A673 (cell line): ENCODE measurements at regions not wholly inside any gene's neighbourhood (a gene's known extent, or its start where the extent isn't known, plus 50 kb on each side); places are given as distances from the start of the nearest gene placed in this dataset.

Source experiments
- BruUV-seq: library from RNA; stranded (reverse); fragments of 400-500 nt; replicated peaks from 2 replicates; lab custom pipeline; 2021; lab: Mats Ljungman, UMichigan
- CTCF ChIA-PET: fragments of 300-600 bp; sonication (Branson Sonifier 250); formaldehyde crosslinking; loops from one replicate; lab custom pipeline; 2022; ENCODE audit warnings: antibody characterized with exemption; lab: Charles Lee
- POLR2A ChIA-PET: fragments of 300-600 bp; sonication (Branson Sonifier 250); formaldehyde crosslinking; loops from one replicate; lab custom pipeline; 2022; ENCODE audit warnings: antibody characterized with exemption; ENCODE audit not compliant: low non-redundant PET; lab: Charles Lee
- DNase-seq: peaks from one replicate; pipeline ENCODE4 v3.0.0-alpha.2; 2015; ENCODE audit warnings: low spot score
- H3K27ac ChIP-seq: fragments of 200-600 bp; sonication (generic); 2 replicates; pipeline ENCODE4 v1.5.1; 2016; ENCODE audit warnings: mixed run types, low read depth, mild to moderate bottlenecking, mixed read lengths, antibody characterized with exemption, low read length; ENCODE audit not compliant: poor library complexity, severe bottlenecking
- H3K27me3 ChIP-seq: fragments of 200-600 bp; sonication (generic); replicated peaks from 2 replicates; pipeline ENCODE4 v1.6.1; 2017; ENCODE audit warnings: mixed run types, low read depth, mild to moderate bottlenecking, mixed read lengths, antibody characterized with exemption, low read length; ENCODE audit not compliant: insufficient read depth, poor library complexity
- H3K36me3 ChIP-seq: fragments of 200-600 bp; sonication (generic); 2 replicates; pipeline ENCODE4 v1.6.1; 2016; ENCODE audit warnings: mixed run types, mild to moderate bottlenecking, mixed read lengths, antibody characterized with exemption, low read length; ENCODE audit not compliant: insufficient read depth, poor library complexity, severe bottlenecking
- H3K4me1 ChIP-seq: fragments of 200-600 bp; sonication (generic); 2 replicates; pipeline ENCODE4 v1.6.1; 2017; ENCODE audit warnings: mixed run types, mild to moderate bottlenecking, mixed read lengths, antibody characterized with exemption, low read length; ENCODE audit not compliant: insufficient read depth, poor library complexity, severe bottlenecking
- H3K4me3 ChIP-seq: fragments of 200-600 bp; sonication (generic); 2 replicates; pipeline ENCODE4 v1.5.1; 2016; ENCODE audit warnings: low read depth, mixed run types, mild to moderate bottlenecking, mixed read lengths, low read length; ENCODE audit not compliant: poor library complexity, severe bottlenecking
- H3K9me3 ChIP-seq: fragments of 200-600 bp; sonication (generic); 2 replicates; pipeline ENCODE4 v1.6.1; 2016; ENCODE audit warnings: mixed run types, low read depth, mild to moderate bottlenecking, mixed read lengths, antibody characterized with exemption, low read length; ENCODE audit not compliant: poor library complexity, severe bottlenecking
- EZH2 ChIP-seq: fragments of 200-600 bp; sonication (generic); IDR thresholded peaks from 2 replicates; pipeline ENCODE4 v1.6.1; 2017; ENCODE audit warnings: borderline replicate concordance, low read depth, mild to moderate bottlenecking, mixed read lengths, antibody characterized with exemption, low read length; ENCODE audit not compliant: poor library complexity, severe bottlenecking
- intact Hi-C: fragments of 100-400 bp; cut with micrococcal nuclease; formaldehyde crosslinking; loops from one replicate; pipeline ENCODE4 v1.10.0; 2022; ENCODE audit not compliant: unreplicated experiment
- TF ChIP-seq, protein P1 (sequence below): fragments of 300-800, 200-600 bp; sonication (generic); conservative IDR thresholded peaks from 2 replicates; pipeline ENCODE4 v1.5.1; 2017; ENCODE audit warnings: low read depth, mild to moderate bottlenecking, antibody characterized with exemption, low read length, moderate library complexity, mixed read lengths

DNA sequence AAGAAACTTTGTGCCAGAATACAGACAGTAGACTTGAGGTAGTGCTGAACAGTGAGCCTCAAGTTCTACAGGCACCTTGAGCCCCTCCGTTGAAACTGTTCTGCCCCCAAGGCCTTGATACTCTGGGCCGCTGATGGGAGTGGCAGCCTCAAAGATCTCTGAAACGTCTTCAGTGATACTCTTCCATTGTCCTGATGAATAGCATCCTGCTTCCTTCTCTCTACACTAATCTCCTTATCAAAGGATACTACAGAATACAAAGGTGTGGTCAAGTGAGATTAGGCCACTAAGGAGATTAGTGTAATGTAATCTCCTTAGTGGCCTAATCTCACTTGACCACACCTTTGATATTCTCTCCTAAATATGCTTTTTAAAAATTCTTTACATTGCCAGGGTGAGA, 419.8 kb upstream of the SEL1L start:
- H3K27ac ChIP-seq: no peak overlapping the region
- no TSS peak for BruUV-seq
- no peaks in the 10 kb centered on the region for H3K36me3 ChIP-seq
- ChIA-PET CTCF (no interaction called here), POLR2A (no interaction called here)
- DNase-seq: no peak
- TF ChIP-seq, protein P1, sequence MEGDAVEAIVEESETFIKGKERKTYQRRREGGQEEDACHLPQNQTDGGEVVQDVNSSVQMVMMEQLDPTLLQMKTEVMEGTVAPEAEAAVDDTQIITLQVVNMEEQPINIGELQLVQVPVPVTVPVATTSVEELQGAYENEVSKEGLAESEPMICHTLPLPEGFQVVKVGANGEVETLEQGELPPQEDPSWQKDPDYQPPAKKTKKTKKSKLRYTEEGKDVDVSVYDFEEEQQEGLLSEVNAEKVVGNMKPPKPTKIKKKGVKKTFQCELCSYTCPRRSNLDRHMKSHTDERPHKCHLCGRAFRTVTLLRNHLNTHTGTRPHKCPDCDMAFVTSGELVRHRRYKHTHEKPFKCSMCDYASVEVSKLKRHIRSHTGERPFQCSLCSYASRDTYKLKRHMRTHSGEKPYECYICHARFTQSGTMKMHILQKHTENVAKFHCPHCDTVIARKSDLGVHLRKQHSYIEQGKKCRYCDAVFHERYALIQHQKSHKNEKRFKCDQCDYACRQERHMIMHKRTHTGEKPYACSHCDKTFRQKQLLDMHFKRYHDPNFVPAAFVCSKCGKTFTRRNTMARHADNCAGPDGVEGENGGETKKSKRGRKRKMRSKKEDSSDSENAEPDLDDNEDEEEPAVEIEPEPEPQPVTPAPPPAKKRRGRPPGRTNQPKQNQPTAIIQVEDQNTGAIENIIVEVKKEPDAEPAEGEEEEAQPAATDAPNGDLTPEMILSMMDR: no peak
- H3K9me3 ChIP-seq: no peaks in the 10 kb centered on the region
- intact Hi-C loops: no loop called here
- H3K4me1 ChIP-seq: no peaks in the 10 kb centered on the region
- no peaks in the 10 kb centered on the region for H3K27me3 ChIP-seq
- H3K4me3 ChIP-seq: no peak overlapping the region

DNA sequence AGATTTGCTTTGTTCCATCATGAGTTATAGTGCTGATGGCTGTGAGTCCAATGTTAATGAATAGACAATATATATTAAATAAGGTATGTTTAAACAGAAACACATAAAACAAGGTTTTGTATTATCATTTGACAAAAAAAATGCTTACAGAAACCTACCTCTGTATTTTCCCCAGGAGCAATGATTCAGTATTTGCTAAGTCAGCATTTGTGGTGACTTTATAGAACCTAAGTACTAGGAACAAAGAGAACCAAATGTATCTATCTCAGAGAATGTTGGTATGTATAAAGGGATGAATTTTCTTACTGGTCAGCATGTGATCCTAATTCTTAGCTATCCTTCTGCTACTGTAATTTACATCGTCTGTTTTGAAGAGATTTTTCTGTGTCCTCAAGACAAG, 421.5 kb upstream of the SEL1L start:
- ChIA-PET POLR2A (no interaction called here), CTCF (no interaction called here)
- Histone ChIP-seq H3K4me1 (no peaks in the 10 kb centered on the region), H3K27me3 (no peaks in the 10 kb centered on the region), H3K9me3 (no peaks in the 10 kb centered on the region), H3K27ac (no peak overlapping the region), H3K36me3 (no peaks in the 10 kb centered on the region), H3K4me3 (no peak overlapping the region)
- TF ChIP-seq EZH2: no peak
- TF ChIP-seq, protein P1: no peak
- no TSS peak for BruUV-seq
- intact Hi-C loops: no loop called here
- DNase-seq: no peak

DNA sequence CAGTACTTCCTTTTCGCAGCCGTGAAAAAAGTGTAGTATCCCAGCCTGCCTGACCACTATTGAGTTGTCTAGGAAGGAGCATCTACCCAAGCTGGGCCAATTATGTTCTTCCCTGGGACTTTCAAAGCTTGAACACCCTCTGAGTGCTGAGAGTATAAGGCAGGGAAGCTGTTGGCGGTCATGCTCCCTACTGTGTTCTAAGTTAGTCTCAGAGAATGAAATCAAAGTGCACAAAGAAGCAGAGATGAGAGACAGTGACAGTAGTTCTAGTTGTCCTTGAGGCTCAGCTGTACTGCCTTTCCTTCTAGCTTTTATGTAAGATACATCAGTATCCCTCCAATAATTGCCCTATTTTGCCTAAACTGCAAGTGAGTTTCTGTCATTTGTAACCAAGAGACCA, 427.1 kb upstream of the SEL1L start:
- Histone ChIP-seq H3K4me1 (no peaks in the 10 kb centered on the region), H3K36me3 (no peaks in the 10 kb centered on the region), H3K9me3 (no peaks in the 10 kb centered on the region), H3K27me3 (no peaks in the 10 kb centered on the region), H3K4me3 (no peak overlapping the region), H3K27ac (no peak overlapping the region)
- BruUV-seq: no TSS peak
- POLR2A ChIA-PET: no interaction called here
- DNase-seq: no peak
- TF ChIP-seq, protein P1: no peak
- no peak for TF ChIP-seq EZH2
- CTCF ChIA-PET: no interaction called here
- intact Hi-C loops: no loop called here
